Stromal cell of bone marrow (primary cell): ENCODE measurements at regions not wholly inside any gene's neighbourhood (a gene's known extent, or its start where the extent isn't known, plus 50 kb on each side); places are given as distances from the start of the nearest gene placed in this dataset.

Source experiments
- DNase-seq: peaks from one replicate; pipeline ENCODE4 v3.0.0-alpha.2; 2012; ENCODE audit warnings: low read depth

- DNase-seq, result no peak
Observed at GRCh38 chr1:194267021-194267420, 1080.6 kb upstream of the B3GALT2 start.

- no peak for DNase-seq
Observed at GRCh38 chr1:194256010-194256409, 1069.6 kb upstream of the B3GALT2 start.

GRCh38 chr1:194252199-194252598, 1065.8 kb upstream of the B3GALT2 start:
- no peak for DNase-seq

GRCh38 chr1:194241215-194241614, 1054.8 kb upstream of the B3GALT2 start:
- no peak for DNase-seq

- no peak for DNase-seq
Observed at GRCh38 chr1:194233069-194233468, 1046.7 kb upstream of the B3GALT2 start.

- DNase-seq, result no peak
Observed at GRCh38 chr1:194230351-194231144, 1044.1 kb upstream of the B3GALT2 start.

- DNase-seq, result no peak
Observed at GRCh38 chr1:194228427-194228826, 1042.0 kb upstream of the B3GALT2 start.

GRCh38 chr1:194227161-194227560, 1040.7 kb upstream of the B3GALT2 start:
- no peak for DNase-seq

GRCh38 chr1:194225821-194226220, 1039.4 kb upstream of the B3GALT2 start:
- no peak for DNase-seq

- DNase-seq, result no peak
Observed at GRCh38 chr1:194223596-194223995, 1037.2 kb upstream of the B3GALT2 start.

GRCh38 chr1:194215448-194215847, 1029.0 kb upstream of the B3GALT2 start:
- no peak for DNase-seq

GRCh38 chr1:194214735-194215134, 1028.3 kb upstream of the B3GALT2 start:
- no peak for DNase-seq

GRCh38 chr1:194209920-194210319, 1023.5 kb upstream of the B3GALT2 start:
- DNase-seq, result no peak

- no peak for DNase-seq
Observed at GRCh38 chr1:194208674-194209073, 1022.3 kb upstream of the B3GALT2 start.

- DNase-seq, result no peak
Observed at GRCh38 chr1:194196562-194196961, 1010.1 kb upstream of the B3GALT2 start.

- no peak for DNase-seq
Observed at GRCh38 chr1:194194724-194195123, 1008.3 kb upstream of the B3GALT2 start.

GRCh38 chr1:194184974-194185373, 998.6 kb upstream of the B3GALT2 start:
- no peak for DNase-seq

GRCh38 chr1:194184425-194184824, 998.0 kb upstream of the B3GALT2 start:
- DNase-seq, result no peak

- no peak for DNase-seq
Observed at GRCh38 chr1:194181845-194182244, 995.4 kb upstream of the B3GALT2 start.

GRCh38 chr1:194176212-194176611, 989.8 kb upstream of the B3GALT2 start:
- no peak for DNase-seq

- DNase-seq, result no peak
Observed at GRCh38 chr1:194175251-194175650, 988.8 kb upstream of the B3GALT2 start.

- DNase-seq, result no peak
Observed at GRCh38 chr1:194174528-194174927, 988.1 kb upstream of the B3GALT2 start.

- DNase-seq, result no peak
Observed at GRCh38 chr1:194171596-194171995, 985.2 kb upstream of the B3GALT2 start.

- DNase-seq, result no peak
Observed at GRCh38 chr1:194167956-194168640, 981.7 kb upstream of the B3GALT2 start.
